Ovary (tissue), 7 donors: ENCODE measurements at regions not wholly inside any gene's neighbourhood (a gene's known extent, or its start where the extent isn't known, plus 50 kb on each side); places are given as distances from the start of the nearest gene placed in this dataset.

Source experiments
- DNase-seq, 5 donors: peaks; one replicate each; pipeline ENCODE4 v3.0.0-alpha.2; 2019 to 2020
- H3K27ac ChIP-seq, 2 donors: fragments of 200-600 bp; one replicate each; pipeline versions ENCODE4 v1.5.1 to v1.8.0; 2019 to 2022
- H3K27me3 ChIP-seq: fragments of 200-600 bp; one replicate; pipeline ENCODE4 v1.8.0; 2022
- H3K36me3 ChIP-seq: fragments of 200-600 bp; sonication (generic); one replicate; pipeline ENCODE4 v1.5.1; 2019
- H3K4me1 ChIP-seq: one replicate; pipeline ENCODE4 v1.8.1; 2013; ENCODE audit warnings: mild to moderate bottlenecking, moderate library complexity; ENCODE audit not compliant: insufficient read depth
- H3K4me3 ChIP-seq: fragments of 200-600 bp; sonication (generic); one replicate; pipeline ENCODE4 v1.5.1; 2017
- H3K9me3 ChIP-seq, 2 donors: fragments of 200-600 bp in 1 of 2; sonication (generic) in 1 of 2; one replicate each; pipeline versions ENCODE4 v1.5.1 to v1.8.1; 2013 to 2019; ENCODE audit warnings: mild to moderate bottlenecking in 1 of 2, moderate library complexity in 1 of 2
- EP300 ChIP-seq: sonication (generic); formaldehyde crosslinking; IDR thresholded peaks from one replicate; pipeline ENCODE4 v1.6.1; 2017; ENCODE audit warnings: antibody characterized with exemption
- POLR2A ChIP-seq: fragments of 450-650 bp; IDR thresholded peaks from one replicate; pipeline ENCODE4 v1.6.1; 2017; ENCODE audit warnings: antibody characterized with exemption, mild to moderate bottlenecking, moderate library complexity
- WGBS, 3 donors: extraction: QIAGEN DNeasy Blood & Tissue Kit in 1 of 3; methylation state at CpG; one replicate each; pipeline versions ENCODE4 v1.1.5 to v1.1.7; 2013 to 2017; 5-methylcytosine and 5-hydroxymethylcytosine counted together
- intact Hi-C, 4 donors: fragments of 100-400 bp; cut with DNase I; formaldehyde crosslinking; loops; one replicate each; pipeline versions ENCODE4 v1.11.0 to v1.15.1; 2022 to 2023
- TF ChIP-seq, protein P1 (sequence below), 3 donors: fragments of 450-650 bp in 2 of 3; fragments of 200-600 bp in 1 of 3; IDR thresholded peaks; one replicate each; pipeline versions ENCODE4 v1.5.1 to v1.8.0; 2016 to 2022; ENCODE audit warnings: antibody characterized with exemption in 3 of 3, mild to moderate bottlenecking in 1 of 3
- donor health status: DM: no; HTN: no; CAD: no; lungs with moderate emphysema.
- donor health status: DM: no; HTN: no; CAD: no.
- donor health status: Bipolar disorder and iron deficiency.
- donor health status: DM: no; HTN: no; CAD: no.
- donor health status: DM: yes; HTN: yes; CAD: no.

DNA sequence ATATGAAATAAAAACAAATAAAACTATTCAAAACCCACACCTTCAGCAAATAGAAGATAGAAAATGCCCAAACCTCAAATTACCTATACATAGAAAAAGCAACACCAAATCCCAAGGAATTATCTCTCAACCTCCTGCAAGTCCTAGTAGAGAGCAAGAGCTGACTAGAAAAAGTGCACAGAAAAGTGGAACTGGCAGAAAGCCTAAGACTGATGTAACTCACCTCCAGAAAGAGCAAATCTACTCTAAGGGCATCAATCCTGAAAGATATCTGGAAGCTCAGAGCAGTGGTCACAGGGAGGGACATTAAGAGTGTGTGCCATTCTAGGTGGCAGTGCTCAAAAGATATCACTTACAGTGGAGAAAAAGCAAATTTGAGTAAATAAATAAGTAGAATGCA is 62.1 kb upstream of the PLEKHG7 start:
- no peak overlapping the region for H3K4me3 ChIP-seq
- H3K4me1 ChIP-seq = no peaks in the 10 kb centered on the region
- no peaks in the 10 kb centered on the region for H3K27me3 ChIP-seq
- intact Hi-C loops = loop anchor here in 1 of 4 donors (10.0 kb wide), 1 partner anchor 1256 kb away; no protein-coding TSS in a partner anchor
- TF ChIP-seq POLR2A (no peak), EP300 (no peak)
- TF ChIP-seq, protein P1, sequence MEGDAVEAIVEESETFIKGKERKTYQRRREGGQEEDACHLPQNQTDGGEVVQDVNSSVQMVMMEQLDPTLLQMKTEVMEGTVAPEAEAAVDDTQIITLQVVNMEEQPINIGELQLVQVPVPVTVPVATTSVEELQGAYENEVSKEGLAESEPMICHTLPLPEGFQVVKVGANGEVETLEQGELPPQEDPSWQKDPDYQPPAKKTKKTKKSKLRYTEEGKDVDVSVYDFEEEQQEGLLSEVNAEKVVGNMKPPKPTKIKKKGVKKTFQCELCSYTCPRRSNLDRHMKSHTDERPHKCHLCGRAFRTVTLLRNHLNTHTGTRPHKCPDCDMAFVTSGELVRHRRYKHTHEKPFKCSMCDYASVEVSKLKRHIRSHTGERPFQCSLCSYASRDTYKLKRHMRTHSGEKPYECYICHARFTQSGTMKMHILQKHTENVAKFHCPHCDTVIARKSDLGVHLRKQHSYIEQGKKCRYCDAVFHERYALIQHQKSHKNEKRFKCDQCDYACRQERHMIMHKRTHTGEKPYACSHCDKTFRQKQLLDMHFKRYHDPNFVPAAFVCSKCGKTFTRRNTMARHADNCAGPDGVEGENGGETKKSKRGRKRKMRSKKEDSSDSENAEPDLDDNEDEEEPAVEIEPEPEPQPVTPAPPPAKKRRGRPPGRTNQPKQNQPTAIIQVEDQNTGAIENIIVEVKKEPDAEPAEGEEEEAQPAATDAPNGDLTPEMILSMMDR (IDR thresholded peaks at IDR 0.05) = no peak
- H3K9me3 ChIP-seq = no peaks in the 10 kb centered on the region
- no peaks in the 10 kb centered on the region for H3K36me3 ChIP-seq
- DNase-seq = no peak
- H3K27ac ChIP-seq = no peak overlapping the region

DNA sequence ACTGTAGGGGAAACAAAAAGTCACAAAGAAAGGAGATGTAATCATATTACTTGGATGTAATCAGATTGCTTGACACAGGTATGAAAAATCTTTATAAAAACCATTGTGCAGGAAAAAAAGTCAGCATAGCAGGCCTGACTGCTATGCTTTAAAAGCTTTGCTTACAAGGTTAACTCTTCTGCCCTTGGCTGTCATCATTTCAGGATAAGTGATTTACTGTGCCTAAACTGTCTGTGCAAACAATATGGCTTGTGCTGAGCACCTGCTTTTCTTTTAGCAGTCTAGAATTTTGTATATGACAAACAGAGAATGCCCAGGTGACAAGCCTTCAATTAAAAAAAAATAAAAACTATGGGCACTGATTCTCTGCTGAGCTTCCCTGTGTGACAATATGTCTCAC is 63.8 kb upstream of the PLEKHG7 start:
- DNase-seq = no peak
- Histone ChIP-seq H3K27ac (no peak overlapping the region), H3K4me3 (no peak overlapping the region), H3K9me3 (no peaks in the 10 kb centered on the region), H3K36me3 (no peaks in the 10 kb centered on the region), H3K27me3 (no peaks in the 10 kb centered on the region), H3K4me1 (no peaks in the 10 kb centered on the region)
- intact Hi-C loops = no loop called here
- TF ChIP-seq EP300 (no peak), POLR2A (no peak)

DNA sequence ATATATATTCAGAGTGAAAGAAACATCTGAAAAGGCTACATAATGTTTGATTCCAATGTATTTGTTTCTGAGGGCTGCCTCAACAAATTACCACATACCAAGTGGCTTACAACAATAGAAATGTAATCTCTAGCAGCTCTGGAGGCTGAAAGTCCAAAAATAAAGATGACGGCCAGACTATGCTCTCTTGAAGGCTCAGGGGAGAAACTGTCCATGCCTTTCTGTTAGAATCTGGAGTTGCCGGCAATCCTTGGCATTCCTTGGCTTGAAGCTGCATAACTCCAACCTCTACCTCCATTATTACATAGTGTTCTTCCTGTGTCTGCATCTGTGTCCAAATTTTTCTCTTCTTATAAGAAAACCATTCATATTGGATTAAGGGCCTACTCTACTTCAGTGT is 68.1 kb upstream of the PLEKHG7 start:
- Histone ChIP-seq H3K27ac (no peak overlapping the region), H3K27me3 (no peaks in the 10 kb centered on the region), H3K36me3 (no peaks in the 10 kb centered on the region), H3K4me1 (no peaks in the 10 kb centered on the region), H3K9me3 (no peaks in the 10 kb centered on the region), H3K4me3 (no peak overlapping the region)
- WGBS, 3 donors = 67 to 84% (median 83%) methylated on average over 2 of the region's 2 CpGs
- TF ChIP-seq EP300 (no peak), POLR2A (no peak)
- TF ChIP-seq, protein P1 (IDR thresholded peaks at IDR 0.05) = no peak
- DNase-seq = no peak
- intact Hi-C loops = no loop called here

DNA sequence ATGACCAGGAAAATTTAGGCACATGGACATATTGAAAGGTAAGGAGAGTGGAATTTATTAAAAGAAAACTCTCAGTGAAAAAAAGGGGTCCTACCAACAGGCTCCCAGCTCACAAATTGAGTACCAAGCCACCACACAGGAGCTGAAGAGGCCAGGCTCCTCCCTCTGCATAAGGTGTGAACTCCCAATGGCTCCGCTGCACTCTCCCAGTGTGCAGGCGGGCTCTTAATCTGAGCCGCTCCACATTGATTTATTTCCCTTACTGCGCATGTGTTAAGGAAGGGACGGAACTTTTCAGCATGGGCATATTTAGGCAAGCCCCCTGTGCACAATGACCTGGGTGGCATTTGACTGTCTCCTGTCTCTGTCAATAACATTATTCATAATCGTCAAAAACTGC is 68.6 kb upstream of the PLEKHG7 start:
- H3K27me3 ChIP-seq = no peaks in the 10 kb centered on the region
- 90 to 94% (median 94%) methylated on average over 6 of the region's 6 CpGs for WGBS, 3 donors
- intact Hi-C loops = no loop called here
- TF ChIP-seq, protein P1 (IDR thresholded peaks at IDR 0.05) = no peak
- TF ChIP-seq POLR2A (no peak), EP300 (no peak)
- H3K36me3 ChIP-seq = no peaks in the 10 kb centered on the region
- DNase-seq = no peak
- H3K9me3 ChIP-seq = no peaks in the 10 kb centered on the region
- H3K4me1 ChIP-seq = no peaks in the 10 kb centered on the region
- no peak overlapping the region for H3K4me3 ChIP-seq
- no peak overlapping the region for H3K27ac ChIP-seq

DNA sequence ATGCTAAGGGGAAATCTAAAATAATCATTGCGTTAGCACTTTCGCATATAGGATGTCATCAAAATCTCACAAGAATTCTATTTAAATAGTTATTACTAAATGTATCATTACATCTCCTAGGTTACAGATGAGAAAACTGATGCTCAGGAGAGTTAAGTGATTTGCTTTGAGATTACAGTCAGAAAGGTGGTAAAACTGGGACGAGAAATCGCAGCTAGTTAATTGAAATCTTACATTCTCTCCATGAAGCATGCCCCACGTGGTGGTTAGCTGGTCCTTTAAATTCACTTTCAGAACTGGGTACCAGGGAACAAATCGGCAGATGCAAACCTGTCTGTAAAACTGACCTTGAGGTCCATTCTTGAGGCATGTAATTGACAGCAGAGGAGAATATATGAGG is 71.8 kb upstream of the PLEKHG7 start:
- H3K36me3 ChIP-seq = no peaks in the 10 kb centered on the region
- DNase-seq = no peak
- intact Hi-C loops = no loop called here
- TF ChIP-seq EP300 (no peak), POLR2A (no peak)
- TF ChIP-seq, protein P1 (IDR thresholded peaks at IDR 0.05) = no peak
- no peaks in the 10 kb centered on the region for H3K4me1 ChIP-seq
- H3K9me3 ChIP-seq = no peaks in the 10 kb centered on the region
- no peaks in the 10 kb centered on the region for H3K27me3 ChIP-seq
- no peak overlapping the region for H3K27ac ChIP-seq
- 86 to 93% (median 91%) methylated on average over 6 of the region's 6 CpGs for WGBS, 3 donors
- H3K4me3 ChIP-seq = no peak overlapping the region
